GM19395 (cell line): ENCODE measurements at regions not wholly inside any gene's neighbourhood (a gene's known extent, or its start where the extent isn't known, plus 50 kb on each side); places are given as distances from the start of the nearest gene placed in this dataset.
"Not testable (repeated sequence)": the region's sequence is repeated elsewhere in the genome, so short reads cannot be mapped to it uniquely, and the experiment has no call there.

Experiments
- ATAC-seq: cut with Tn5 transposase; IDR thresholded peaks from one replicate; pipeline ENCODE4 v1.9.1; 2021; ENCODE audit warnings: mild to moderate bottlenecking, moderate library complexity; ENCODE audit not compliant: unreplicated experiment

- no peak for ATAC-seq
Measured at GRCh38 chr6:21741221-21742109, 147.9 kb downstream of the SOX4 start.

- ATAC-seq: no peak
Measured at GRCh38 chr6:21742238-21742660, 148.7 kb downstream of the SOX4 start.

- no peak for ATAC-seq
Measured at GRCh38 chr6:21744331-21744730, 150.8 kb downstream of the SOX4 start.

- ATAC-seq: no peak
Measured at GRCh38 chr6:21745543-21746337, 152.2 kb downstream of the SOX4 start.

GRCh38 chr6:21747441-21747840 lies 153.9 kb downstream of the SOX4 start:
- no peak for ATAC-seq

- no peak for ATAC-seq
Measured at GRCh38 chr6:21748343-21749056, 154.9 kb downstream of the SOX4 start.

GRCh38 chr6:21749754-21750153 lies 156.2 kb downstream of the SOX4 start:
- ATAC-seq: no peak

- no peak for ATAC-seq
Measured at GRCh38 chr6:21750575-21750974, 157.0 kb downstream of the SOX4 start.

GRCh38 chr6:21751608-21752007 lies 158.1 kb downstream of the SOX4 start:
- ATAC-seq: no peak

GRCh38 chr6:21752054-21752811 lies 158.7 kb downstream of the SOX4 start:
- ATAC-seq: no peak

- no peak for ATAC-seq
Measured at GRCh38 chr6:21753241-21754108, 159.9 kb downstream of the SOX4 start.

GRCh38 chr6:21754891-21755290 lies 161.3 kb downstream of the SOX4 start:
- no peak for ATAC-seq

GRCh38 chr6:21756487-21756886 lies 162.9 kb downstream of the SOX4 start:
- ATAC-seq: no peak

GRCh38 chr6:21757392-21757791 lies 163.8 kb downstream of the SOX4 start:
- ATAC-seq: not testable (repeated sequence)

GRCh38 chr6:21759721-21760120 lies 166.2 kb downstream of the SOX4 start:
- ATAC-seq: no peak

GRCh38 chr6:21761053-21761730 lies 167.6 kb downstream of the SOX4 start:
- not testable (repeated sequence) for ATAC-seq

GRCh38 chr6:21764989-21765388 lies 171.4 kb downstream of the SOX4 start:
- no peak for ATAC-seq

- no peak for ATAC-seq
Measured at GRCh38 chr6:21767891-21768648, 174.5 kb downstream of the SOX4 start.
